22Rv1 (cell line): ENCODE measurements at regions not wholly inside any gene's neighbourhood (a gene's known extent, or its start where the extent isn't known, plus 50 kb on each side); places are given as distances from the start of the nearest gene placed in this dataset.

ENCODE experiments used
- CTCF ChIP-seq: fragments of 450-650 bp; IDR thresholded peaks from 2 replicates; pipeline ENCODE4 v1.5.1; 2017; ENCODE audit warnings: mild to moderate bottlenecking
- ZFX ChIP-seq: fragments of 450-650 bp; IDR thresholded peaks from 2 replicates; pipeline ENCODE4 v1.6.1; 2017; ENCODE audit warnings: antibody characterized with exemption, borderline replicate concordance

- TF ChIP-seq CTCF (no peak), ZFX (no peak)
These were observed 138.2 kb upstream of the PKDCC start for GRCh38 chr2:41909584-41909983.
